GM19455 (cell line): ENCODE measurements at regions not wholly inside any gene's neighbourhood (a gene's known extent, or its start where the extent isn't known, plus 50 kb on each side); places are given as distances from the start of the nearest gene placed in this dataset.
"Not testable (repeated sequence)": the region's sequence is repeated elsewhere in the genome, so short reads cannot be mapped to it uniquely, and the experiment has no call there.

Experiments used
- ATAC-seq: cut with Tn5 transposase; IDR thresholded peaks from one replicate; pipeline ENCODE4 v1.9.1; 2021; ENCODE audit not compliant: unreplicated experiment

DNA sequence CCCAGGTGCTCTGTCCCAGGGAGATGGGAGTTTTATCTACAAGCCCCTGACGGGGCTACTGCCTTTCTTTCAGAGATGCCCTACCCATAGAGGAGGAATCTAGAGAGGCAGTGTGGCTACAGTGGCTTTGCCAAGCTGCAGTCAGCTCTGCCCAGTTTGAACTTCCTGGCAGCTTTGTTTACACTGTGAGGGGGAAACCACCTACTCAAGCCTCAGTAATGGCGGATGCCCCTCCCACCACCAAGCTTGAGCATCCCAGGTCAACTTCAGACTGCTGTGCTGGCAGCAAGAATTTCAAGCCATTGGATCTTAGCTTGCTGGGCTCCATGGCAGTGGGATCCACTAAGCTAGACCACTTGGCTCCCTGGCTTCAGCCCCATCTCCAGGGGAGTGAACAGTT, 53.1 kb upstream of the TMEM252 start:
- not testable (repeated sequence) for ATAC-seq

DNA sequence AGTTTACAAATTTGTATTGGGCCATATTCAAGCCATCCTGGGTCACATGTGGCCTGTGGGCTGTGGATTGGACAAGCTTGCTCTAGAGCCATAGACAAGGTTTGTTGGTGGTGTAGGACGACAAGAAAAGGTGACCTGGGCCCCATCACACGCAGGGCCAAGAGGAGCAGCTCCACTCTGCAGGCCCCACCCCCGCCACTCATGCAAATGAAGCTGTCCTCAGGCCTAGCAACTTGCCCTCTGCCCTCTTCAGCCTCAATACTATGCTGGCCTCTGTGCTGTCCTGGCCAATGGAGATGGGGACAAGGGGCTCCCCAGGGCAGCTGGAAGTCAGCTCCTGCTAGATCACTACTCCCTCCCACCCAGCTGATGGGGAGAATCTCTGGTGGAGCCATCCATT, 55.2 kb upstream of the TMEM252 start:
- ATAC-seq = no peak

DNA sequence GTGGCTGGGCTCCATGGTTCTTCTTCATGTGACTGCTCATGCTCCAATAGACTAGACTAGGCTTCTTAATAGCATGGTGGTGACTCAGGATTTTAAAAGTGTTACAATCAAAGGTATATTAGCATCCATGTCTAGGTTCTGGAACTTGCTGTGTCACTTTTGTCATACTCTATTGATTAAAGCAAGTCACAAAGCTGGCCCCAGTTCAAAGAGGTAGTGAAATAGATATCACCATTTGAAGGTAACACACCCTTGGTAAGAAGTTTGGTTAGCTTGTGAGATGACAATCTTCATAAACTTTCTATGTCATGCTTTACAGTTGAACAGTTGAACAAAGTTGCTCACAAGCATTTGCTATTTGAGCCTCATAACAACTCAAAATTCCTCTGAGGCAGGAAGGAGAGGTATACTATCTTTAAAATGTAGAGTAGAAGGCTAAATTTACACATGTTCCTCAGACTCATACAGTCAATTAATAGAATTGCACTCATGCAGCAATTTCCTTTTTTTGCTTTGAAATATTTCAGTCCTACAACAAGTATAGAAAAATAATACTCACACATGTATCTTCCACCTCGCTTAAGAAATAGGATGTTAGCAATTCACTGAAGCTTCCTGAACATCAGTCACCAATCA, 56.8 kb upstream of the TMEM252 start:
- no peak for ATAC-seq

DNA sequence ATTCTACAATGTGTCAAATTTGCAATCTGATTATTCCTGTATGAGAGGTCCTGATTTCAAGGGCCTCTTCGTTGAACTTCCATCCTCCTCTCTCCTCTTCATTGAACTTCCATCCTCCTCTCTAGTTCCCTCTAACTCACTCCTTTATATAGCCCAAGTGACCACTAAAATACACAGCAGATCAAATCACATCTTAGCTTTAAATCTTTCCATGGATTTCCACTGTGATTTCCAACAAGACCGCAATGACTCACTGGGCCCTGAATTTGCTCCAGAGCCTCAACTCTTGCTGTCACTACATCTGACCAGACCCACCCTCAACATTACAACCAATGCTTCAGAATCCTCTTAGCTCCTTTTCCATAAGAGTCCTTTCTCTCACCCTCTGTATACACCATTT, 59.1 kb upstream of the TMEM252 start:
- ATAC-seq = no peak

DNA sequence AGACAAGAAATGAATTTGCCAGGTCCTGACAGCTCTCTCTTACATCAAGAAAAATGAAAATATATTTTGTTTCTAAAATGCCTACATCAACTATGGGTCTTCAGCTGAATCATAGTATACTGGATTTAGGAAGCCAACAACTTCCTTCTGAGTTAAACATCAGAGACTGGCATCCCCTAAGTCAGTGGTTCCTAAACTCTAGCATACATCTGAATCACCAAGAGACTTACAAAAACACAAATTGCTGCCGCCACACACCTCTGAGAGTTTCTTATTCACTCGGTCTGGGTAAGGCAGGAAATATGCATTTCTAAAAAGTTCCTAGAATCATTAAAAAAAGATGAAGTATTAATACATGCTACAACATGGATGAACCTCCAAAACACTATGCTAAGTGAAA, 60.4 kb upstream of the TMEM252 start:
- ATAC-seq = no peak

DNA sequence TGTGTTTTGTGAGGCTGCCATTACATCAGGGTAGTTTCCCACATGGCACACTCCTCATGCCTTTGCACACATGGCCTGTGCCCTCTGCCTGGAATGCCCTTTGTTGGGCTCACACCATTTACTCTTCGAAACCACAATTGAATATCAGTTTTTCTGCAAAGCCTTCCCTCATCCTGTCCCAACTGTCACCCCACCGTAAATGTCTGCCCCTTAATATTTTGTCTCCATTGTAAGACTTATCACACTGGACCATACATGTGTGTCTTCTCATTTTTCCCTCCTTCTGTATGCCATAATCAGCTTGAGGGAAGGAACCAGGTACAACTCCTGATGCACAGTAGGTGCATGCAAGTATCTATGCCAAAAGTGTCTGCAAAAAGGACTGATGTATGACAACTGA, 62.7 kb upstream of the TMEM252 start:
- ATAC-seq = no peak

DNA sequence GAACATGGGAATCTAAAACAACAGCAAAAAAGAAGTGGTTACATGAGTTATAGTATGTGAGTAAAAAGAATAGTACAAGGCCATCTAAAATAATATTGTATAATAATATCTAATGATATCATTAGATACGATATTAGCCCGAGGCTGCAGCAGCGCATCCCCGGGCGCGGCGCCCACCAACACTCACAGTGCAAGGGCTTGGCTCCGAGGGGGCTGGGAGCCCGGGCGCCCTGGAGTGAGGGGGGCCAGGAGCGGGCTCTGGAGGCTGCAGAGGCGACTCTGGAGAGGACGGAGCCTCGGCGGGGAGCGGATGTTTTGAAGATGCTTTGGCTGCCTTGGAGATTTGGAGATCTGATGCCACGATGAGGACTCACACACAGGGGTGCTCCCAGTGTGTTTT, 68.1 kb upstream of the TMEM252 start:
- no peak for ATAC-seq

DNA sequence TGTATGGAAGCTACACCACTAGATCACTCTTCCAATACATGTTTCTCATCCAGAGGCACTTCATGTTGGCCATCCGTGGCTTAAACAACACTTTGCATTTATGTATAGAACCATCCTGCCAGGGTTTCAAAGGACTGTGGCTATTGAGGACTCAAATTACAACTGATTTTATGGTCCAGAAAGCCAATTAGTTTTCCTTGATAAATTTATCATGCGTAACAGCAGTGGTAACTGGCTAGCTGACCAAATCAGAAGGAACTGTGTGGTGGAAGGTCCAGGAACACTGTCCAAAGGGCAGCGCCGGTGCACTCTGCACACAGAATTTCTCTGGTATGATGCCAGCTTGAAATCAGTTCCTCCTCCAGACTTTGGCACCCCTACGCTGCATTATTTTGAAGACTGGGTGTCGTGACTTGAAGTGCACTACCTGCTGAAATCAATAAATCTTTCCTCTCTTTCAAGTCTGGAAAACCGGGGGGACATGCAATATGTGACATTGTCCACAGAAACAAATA, 69.3 kb upstream of the TMEM252 start:
- no peak for ATAC-seq

DNA sequence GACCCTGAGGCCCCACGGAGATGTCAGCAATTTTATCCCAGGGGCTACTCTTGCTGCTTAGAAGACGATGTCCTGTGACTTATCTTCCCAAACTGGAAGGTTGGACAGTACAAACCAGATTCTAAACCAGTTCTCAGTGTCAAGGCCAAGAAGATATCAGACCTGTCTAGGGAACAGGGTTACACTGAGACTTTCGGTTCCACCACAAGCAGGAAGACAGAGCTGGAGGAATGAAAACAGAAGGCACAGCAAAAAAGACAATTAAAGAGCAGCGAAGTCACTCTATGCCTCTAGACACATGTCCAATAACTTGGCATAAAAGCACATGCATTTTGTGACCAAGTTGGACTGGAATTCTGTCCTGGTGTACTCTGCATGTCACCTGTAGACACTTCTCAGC, 73.4 kb upstream of the TMEM252 start:
- no peak for ATAC-seq

DNA sequence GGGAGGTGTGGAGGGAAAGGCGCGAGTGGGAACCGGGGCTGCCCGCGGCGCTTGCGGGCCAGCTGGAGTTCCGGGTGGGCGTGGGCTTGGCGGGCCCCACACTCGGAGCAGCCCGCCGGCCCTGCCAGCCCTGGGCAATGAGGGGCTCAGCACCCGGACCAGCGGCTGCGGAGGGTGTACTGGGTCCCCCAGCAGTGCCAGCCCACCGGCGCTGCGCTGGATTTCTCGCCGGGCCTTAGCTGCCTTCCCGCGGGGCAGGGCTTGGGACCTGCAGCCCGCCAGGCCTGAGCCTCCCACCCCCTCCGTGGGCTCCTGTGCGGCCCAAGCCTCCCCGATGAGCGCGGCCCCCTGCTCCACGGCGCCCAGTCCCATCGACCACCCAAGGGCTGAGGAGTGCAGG, 76.3 kb upstream of the TMEM252 start:
- ATAC-seq = not testable (repeated sequence)

DNA sequence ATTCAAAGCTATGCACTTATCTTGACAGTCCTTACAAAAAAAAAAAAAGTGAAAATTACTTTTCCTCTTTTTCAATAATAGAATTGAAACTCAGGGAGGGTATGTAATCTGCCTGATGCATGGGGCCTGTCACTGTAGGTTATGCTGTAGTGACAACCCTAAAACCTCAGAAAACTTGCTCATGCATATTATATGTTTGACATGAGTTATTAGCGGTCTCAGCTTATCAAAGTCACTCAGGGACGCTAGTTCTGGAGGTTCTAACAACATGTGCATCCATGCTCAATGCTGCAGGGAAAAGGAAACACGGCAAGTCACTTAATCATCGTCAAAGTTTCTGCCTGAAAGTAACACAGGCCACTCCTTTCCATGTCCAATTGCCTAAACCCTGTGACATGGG, 78.4 kb upstream of the TMEM252 start:
- ATAC-seq = no peak

DNA sequence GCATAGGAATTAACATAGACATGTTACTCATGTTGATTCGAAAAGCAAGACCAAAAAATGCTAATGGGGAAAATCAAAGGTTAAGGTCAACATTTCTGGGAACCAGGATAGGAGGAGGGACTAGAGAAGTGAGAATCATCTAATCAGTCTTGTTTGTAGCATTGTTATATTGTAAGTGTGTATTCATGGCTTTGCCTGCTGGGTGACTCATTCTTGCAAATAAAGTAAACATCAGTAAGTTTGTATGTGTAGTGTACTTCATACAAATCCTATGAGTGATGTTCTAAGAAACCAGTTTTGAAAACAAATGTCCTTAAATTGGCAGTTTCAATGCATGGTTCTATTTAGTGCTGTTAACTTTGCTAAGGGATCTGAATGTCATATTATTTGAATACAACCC, 79.0 kb upstream of the TMEM252 start:
- ATAC-seq = no peak

DNA sequence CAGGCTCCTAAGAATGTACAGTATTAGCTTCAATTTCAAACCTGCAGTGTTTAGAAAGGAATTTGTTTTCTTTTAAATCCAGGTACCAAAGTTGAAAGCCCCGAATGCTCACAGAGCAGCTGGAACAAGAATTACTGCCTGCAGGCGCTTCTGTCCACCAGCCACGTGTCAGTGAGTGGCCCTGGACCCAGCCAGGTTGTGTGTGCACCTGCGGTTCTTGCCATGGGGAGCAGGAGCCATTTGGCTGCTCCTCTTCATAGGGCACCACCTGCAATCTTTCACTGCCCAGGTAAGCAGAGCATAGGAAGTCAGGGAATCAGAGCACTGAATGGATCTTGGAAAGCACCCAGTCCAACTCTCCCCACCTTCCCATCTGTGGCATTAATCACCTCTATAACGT, 79.5 kb upstream of the PIP5K1B start:
- no peak for ATAC-seq

DNA sequence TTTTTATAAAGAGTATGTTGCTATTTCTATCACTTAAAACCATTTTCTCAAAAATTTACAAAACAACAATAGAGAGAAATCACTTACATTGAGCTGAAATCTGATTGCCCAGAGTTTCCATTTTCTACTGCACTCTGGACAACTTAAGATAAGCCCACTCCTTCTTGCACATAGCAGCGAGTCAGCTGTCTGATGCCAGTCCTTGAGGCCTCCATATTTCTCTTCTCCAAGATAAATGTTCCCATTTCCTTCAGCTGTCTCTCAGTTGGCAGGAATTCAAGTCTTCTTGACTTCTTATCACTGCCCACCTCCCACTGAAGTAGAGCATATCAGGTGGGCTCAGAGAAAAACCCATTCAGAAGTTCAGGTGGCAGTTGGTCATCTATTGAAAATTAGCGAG, 78.5 kb upstream of the PIP5K1B start:
- no peak for ATAC-seq

DNA sequence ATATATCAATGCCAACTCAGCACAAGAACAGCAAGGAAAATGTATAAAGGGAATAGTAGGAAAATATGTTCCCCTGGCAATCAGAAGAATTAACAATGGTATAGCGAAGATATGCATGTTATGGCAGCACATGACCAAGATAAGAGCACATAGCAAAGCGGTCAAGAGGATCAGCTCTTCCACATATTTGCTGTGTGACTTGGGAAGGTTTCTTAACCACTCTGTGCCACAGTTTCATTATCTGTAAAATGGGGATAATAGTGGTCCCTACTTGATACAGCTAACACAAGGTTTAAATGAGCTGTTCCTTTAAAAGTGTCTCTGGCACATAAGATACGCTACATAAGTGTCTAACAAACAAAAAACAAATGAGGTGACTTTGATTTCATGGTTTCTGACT, 77.9 kb upstream of the PIP5K1B start:
- ATAC-seq = no peak

DNA sequence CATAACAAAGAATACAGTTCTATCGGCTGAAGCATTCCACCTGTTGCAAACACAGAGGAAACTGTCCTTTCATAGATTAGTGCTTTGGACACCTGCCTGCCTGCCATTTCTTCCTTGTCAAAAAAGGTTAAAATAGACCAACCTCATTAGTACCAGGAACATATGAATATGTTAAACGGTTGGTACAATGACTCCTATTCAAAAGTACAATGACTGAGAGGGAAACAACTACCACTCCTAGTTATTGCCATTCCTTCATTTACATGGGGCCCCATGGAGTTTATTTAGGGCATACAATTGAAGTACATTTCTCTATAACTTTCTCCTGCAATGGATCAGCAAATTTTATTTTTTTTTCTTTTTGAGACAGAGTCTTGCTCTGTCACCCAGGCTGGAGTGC, 77.4 kb upstream of the PIP5K1B start:
- ATAC-seq = no peak

DNA sequence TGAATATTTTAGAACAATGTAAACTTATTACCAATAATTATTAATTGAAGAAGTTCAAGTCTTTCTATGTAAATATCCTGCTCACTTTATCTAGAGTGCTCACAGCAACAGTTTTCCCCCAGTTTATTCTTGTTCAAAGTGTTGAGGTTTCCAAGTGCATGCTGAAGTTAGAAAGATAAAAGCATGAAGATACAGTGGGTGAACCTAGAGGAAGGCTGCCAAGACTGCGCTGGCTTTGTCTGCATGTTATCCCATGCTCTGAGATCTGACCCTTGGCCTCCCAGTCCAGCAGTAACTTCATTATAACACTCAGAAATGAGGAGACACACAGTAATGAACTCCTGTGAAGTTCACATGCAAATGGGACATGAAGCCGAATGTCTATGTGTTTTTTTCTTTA, 76.0 kb upstream of the PIP5K1B start:
- ATAC-seq = no peak

DNA sequence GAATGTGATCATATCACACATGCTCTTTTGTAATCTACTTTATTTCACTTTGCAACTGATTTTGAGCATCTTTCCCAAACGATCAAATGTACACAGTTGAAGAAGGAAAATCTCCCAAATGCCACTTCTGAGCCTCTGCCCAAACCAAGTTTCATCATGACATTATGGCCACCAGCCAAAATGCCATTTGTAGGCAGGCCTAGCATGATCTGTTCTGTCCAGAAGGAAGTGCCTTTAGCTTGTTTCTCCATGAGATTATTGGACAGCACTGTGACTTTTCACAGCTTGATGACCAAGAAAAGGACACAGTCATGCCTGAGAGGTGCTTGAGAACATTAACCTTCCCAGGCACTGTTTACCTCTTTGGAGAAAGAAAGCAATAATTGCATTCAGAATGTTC, 73.2 kb upstream of the PIP5K1B start:
- no peak for ATAC-seq

DNA sequence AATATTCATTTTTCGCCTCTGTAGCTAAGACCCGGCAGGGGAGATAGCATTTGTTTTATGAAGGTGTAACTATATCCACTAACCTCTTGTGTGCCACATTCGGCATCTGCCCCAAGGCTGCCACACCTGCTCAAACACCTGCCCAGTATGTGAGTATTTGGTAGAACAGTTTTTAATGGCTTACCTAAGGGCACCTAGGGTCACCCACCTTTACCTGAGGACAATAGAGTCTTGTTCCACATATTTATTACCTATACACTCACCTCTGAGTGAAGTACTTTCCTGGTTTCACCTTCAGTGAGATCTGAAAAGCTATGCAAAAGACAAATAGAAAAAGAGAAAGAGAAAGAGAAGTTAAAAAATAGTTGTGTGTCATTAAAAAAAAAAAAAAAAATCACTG, 68.0 kb upstream of the PIP5K1B start:
- ATAC-seq = no peak

DNA sequence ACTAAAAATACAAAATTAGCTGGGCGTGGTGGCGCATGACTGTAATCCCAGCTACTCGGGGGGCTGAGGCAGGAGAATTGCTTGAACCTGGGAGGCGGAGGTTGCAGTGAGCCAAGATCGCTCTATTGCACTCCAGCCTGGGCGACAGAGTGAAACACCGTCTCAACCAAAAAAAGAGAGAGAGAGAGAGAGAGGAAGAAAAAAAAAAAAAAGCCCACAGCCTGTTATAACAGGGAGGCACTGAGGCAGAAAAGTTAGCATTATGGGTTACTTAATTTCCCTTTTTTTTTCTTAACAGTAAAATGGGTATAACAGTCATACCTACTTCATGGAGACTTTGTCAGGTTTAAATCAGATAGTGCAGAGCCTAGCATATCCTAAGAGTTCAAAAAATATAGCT, 65.8 kb upstream of the PIP5K1B start:
- ATAC-seq = not testable (repeated sequence)

DNA sequence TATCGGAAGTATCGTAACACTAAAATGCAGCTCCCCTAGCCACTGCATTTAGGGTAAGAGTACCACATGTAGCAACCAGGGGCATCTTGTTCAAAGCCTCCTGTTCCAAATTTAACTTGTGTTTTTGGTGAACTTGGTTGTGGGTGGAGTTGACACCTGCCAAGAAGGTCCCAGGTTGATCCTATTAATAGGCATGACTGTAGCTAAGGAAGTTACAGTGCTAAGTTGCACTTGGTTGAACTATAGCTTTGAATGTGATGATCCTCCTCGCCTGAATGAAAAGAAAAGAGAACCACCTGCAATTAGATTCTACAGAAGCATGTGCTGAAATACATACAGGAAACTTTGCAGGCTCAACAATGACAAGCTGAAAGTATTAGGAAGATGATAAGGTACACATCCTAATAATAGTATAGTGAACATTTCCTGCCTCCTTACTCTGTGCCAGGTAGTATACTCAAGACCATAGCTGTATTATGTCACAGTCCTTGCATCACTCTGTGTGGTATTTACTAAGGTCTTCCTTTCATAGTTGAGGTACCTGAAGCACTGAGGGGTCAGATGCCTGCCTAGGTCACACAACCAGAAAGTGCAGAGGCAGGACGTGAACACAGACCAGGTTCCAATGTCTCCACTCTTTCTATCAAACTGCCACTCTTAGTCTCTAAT, 64.5 kb upstream of the PIP5K1B start:
- ATAC-seq = peak; percentile 36

DNA sequence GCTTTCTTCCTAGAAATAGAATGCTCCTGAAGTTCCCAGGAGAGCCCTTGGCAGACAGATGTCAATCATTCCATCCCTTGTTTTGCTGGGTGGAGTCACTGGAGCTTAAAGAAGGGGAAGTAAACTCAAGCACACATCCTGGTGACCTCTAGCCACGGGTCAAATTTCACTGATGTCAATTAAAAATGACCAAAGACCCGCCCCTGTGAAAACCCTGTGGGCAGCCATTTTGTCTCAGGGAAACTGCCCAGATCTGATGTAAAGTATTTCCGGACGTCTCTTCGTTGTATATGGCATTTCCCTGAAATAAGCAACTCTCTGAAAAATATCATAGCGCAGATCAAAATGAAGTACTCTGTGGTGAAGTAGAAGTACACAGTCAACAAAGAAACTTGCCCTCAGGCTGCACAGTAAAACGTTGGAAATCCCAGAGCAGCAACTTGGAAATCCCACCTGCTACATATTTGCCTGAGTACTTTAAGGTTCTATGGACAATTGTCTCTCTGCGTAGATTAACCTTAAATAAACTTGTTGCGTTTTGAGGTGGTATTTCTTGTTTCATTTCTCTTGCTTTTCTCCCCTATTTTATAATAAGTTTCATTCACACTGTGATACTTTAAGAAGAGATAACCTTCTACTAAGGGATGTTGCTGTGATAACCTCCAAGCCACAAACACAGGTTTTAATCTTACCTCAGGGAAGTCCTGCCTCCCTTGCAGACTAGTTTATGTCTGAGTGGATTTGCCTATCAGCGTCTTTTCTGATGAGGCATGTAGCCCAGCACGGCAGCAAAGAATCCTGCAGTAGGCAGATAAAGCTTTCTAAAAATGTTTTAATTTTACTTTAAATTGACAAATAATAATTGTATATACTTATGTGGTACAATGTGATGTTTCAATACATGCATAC, 60.9 kb upstream of the PIP5K1B start:
- peak; percentile 47 for ATAC-seq
